ENCODE measurements at regions not wholly inside any gene's neighbourhood (a gene's known extent, or its start where the extent isn't known, plus 50 kb on each side); places are given as distances from the start of the nearest gene placed in this dataset.

- no peak for TF ChIP-seq CREB5 (CRISPR knock-in tag; IDR thresholded peaks at IDR 0.05; ENCODE audit: low read depth)
- no peak for TF ChIP-seq BACH2 (CRISPR knock-in tag; IDR thresholded peaks at IDR 0.05; ENCODE audit: borderline replicate concordance)
Observed at GRCh38 chr2:176733698-176734430, 464.6 kb downstream of the MTX2 start.
